HG03378 (cell line): ENCODE measurements at regions not wholly inside any gene's neighbourhood (a gene's known extent, or its start where the extent isn't known, plus 50 kb on each side); places are given as distances from the start of the nearest gene placed in this dataset.

Experiments used
- ATAC-seq: cut with Tn5 transposase; IDR thresholded peaks from one replicate; pipeline ENCODE4 v1.9.1; 2021; ENCODE audit warnings: mild to moderate bottlenecking, moderate library complexity; ENCODE audit not compliant: unreplicated experiment

- ATAC-seq: no peak
These were observed 52.5 kb upstream of the TRIM43 start for GRCh38 chr2:95539290-95539689.

GRCh38 chr2:95539836-95540235, 52.0 kb upstream of the TRIM43 start:
- peak; percentile 86 for ATAC-seq
